IPS-15b (cell line): ENCODE measurements at regions not wholly inside any gene's neighbourhood (a gene's known extent, or its start where the extent isn't known, plus 50 kb on each side); places are given as distances from the start of the nearest gene placed in this dataset.
"Not testable (repeated sequence)": the region's sequence is repeated elsewhere in the genome, so short reads cannot be mapped to it uniquely, and the experiment has no call there.

Experiments used
- H3K27me3 ChIP-seq: one replicate; pipeline ENCODE4 v1.6.1; 2013; ENCODE audit warnings: low read length; ENCODE audit not compliant: control insufficient read depth, insufficient read depth
- H3K36me3 ChIP-seq: one replicate; pipeline ENCODE4 v1.6.1; 2013; ENCODE audit warnings: low read length; ENCODE audit not compliant: control insufficient read depth, insufficient read depth
- H3K4me1 ChIP-seq: one replicate; pipeline ENCODE4 v1.6.1; 2013; ENCODE audit warnings: mild to moderate bottlenecking, low read length; ENCODE audit not compliant: control insufficient read depth, insufficient read depth
- H3K4me3 ChIP-seq: one replicate; pipeline ENCODE4 v1.5.1; 2013; ENCODE audit warnings: low read depth, low read length
- H3K9ac ChIP-seq: one replicate; pipeline ENCODE4 v1.6.1; 2013; ENCODE audit warnings: low read depth, mild to moderate bottlenecking, low read length
- H3K9me3 ChIP-seq: one replicate; pipeline ENCODE4 v1.6.1; 2013; ENCODE audit warnings: mild to moderate bottlenecking, low read length; ENCODE audit not compliant: control insufficient read depth, insufficient read depth

DNA sequence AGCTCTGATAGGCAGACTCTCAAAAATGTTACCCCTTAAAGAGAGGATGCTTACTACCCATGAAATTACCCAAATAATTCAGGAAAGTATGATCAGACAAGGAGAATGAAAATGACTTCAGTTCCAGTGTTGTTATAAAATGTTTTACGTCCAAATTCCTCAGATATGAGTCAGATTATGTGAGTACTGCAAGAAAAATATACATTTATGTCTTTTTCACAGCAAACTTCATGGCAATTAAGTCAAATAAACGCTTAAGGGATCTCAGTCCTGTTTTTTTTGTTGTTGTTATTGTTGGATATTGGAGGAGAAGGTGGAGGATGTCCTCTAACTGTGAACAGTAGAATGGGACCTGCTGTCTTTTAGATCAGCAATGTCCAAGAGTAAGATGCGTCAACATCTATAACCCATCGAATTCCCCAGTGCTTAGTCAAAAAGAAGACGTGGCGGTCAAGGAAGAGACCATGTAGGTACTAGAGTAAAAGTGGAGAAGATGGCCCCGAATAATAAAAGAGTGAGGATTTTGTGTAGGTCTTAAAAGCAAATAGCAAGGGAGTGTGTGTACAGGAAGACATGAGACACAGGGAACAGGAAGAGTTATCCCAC is 215.4 kb upstream of the IRS2 start:
- Histone ChIP-seq H3K4me3 (no peak overlapping the region), H3K9me3 (no peaks in the 10 kb centered on the region), H3K4me1 (no peaks in the 10 kb centered on the region), H3K27me3 (no peaks in the 10 kb centered on the region), H3K9ac (no peak overlapping the region), H3K36me3 (no peaks in the 10 kb centered on the region)

- Histone ChIP-seq H3K27me3 (no peaks in the 10 kb centered on the region), H3K9me3 (no peaks in the 10 kb centered on the region), H3K9ac (no peak overlapping the region), H3K36me3 (no peaks in the 10 kb centered on the region), H3K4me1 (no peaks in the 10 kb centered on the region), H3K4me3 (no peak overlapping the region)
These were observed 214.4 kb upstream of the IRS2 start for GRCh38 chr13:110000534-110001345.

GRCh38 chr13:109999659-110000533 is 213.5 kb upstream of the IRS2 start:
- H3K4me1 ChIP-seq = no peaks in the 10 kb centered on the region

DNA sequence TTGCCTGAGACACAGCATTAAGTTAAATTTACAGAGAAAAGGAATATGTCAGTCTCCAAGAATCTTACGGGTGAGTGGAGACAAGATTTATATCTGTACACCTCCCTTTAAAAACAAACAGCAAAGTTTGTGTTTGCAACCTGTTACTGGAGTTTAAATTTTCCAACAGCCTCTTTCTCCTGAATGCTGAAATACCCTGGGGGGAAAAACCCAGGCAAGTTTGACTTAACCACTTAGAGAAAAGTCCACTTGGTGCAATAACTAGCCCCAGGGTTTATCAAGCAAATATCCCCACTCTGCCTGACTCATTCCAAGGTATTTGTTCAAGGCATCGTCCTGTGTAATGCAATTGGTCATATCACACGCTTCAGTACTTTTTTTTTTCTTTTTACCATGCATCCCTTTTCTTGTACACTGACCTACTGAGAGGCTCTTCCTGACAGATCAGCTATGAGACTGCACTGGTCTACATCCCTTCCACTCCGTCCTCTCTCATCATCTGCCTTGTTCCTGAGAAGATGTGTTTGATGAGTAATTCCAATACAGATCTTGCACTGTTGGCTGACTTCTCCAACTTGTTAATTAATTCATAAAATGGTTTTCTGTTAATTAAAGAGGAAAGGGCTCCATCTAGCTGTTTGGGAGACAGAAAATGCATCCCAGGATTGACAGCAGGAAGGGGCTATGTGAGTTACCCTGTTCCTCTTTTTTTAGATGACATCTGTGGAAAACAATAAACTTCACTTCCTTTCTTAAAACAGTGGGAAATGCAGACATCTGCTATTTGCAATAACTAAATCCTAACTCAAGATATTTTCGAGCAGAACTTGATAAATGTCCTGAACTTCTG is 212.5 kb upstream of the IRS2 start:
- H3K36me3 ChIP-seq = no peaks in the 10 kb centered on the region
- no peak overlapping the region for H3K9ac ChIP-seq
- H3K9me3 ChIP-seq = no peaks in the 10 kb centered on the region
- H3K27me3 ChIP-seq = no peaks in the 10 kb centered on the region
- no peaks in the 10 kb centered on the region for H3K4me1 ChIP-seq
- H3K4me3 ChIP-seq = no peak overlapping the region

More at GRCh38 chr13:109999659-110000533, 213.5 kb upstream of the IRS2 start:
- Histone ChIP-seq H3K9me3 (no peaks in the 10 kb centered on the region), H3K9ac (no peak overlapping the region), H3K36me3 (no peaks in the 10 kb centered on the region), H3K4me3 (no peak overlapping the region), H3K27me3 (no peaks in the 10 kb centered on the region)

DNA sequence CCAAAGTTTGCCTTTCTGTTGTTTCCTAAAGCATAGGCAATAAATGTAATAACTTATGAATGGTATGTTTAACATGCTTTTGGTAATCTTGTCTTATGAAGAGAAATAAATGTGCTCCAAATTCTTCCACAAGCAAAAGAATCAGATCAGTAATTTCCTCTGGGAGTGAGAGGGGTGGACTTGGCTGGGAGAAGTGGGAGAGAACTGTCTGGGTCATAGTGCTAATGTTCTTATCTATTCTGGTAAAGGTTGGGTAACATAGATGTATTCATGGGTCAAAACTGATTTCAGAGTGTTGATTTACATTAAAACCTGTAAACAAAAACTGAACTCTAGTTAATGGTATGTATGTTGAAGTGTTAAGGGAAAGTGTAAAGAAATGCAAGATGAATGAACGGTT is 211.7 kb upstream of the IRS2 start:
- Histone ChIP-seq H3K4me1 (no peaks in the 10 kb centered on the region), H3K36me3 (no peaks in the 10 kb centered on the region), H3K9ac (no peak overlapping the region), H3K27me3 (no peaks in the 10 kb centered on the region), H3K4me3 (no peak overlapping the region), H3K9me3 (no peaks in the 10 kb centered on the region)

DNA sequence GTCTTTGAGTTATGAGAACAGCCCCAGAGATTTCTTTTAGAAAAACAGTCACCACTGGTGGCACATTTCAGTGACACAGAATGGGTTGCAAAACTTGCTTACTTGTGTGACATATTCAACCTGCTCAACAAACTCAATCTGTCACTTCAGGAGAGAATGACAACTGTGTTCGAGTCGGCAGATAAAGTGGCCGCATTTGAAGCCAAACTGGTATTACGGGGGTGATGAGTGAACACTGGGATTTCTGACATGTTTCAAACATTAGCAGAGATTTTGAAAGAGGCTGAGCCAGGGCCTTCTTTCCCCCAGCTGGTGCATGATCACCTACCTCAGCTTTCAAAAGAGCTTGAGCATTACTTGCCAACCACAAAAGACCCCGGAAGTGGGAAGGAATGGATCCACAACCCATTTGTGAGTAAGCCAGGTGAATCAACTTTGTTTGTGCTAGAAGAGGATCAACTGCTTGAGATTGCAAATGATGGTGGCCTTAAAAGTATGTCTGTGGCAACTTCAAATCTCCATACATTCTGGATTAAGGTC is 210.7 kb upstream of the IRS2 start:
- H3K4me1 ChIP-seq, H3K9ac ChIP-seq, H3K36me3 ChIP-seq, H3K9me3 ChIP-seq, H3K4me3 ChIP-seq, H3K27me3 ChIP-seq: not testable (repeated sequence)

DNA sequence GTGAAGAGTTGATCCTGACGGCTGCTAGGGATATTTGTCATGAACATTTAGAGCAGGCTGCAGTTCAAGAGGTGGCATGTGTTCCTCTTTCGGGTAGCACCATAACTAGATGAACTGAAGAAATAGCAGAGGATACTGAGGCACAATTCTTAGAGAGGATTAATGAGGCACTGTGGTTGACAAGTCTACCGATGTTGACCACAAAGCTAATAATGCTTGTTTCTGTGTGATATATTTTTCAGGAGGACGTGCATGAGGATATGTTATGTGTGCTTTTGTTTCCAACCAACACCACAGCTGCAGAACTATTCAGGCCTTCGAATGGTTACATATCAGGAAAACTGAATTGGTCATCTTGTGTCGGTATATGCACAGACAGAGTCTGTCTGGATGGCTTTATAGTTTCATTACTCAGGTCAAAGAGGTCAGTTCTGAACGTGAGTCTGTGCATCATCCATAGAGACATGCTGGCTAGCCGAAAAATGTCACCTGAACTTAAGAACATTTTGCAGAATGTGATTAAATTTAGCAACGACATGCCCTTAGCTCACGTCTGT is 210.1 kb upstream of the IRS2 start:
- Histone ChIP-seq H3K36me3 (no peaks in the 10 kb centered on the region), H3K27me3 (no peaks in the 10 kb centered on the region), H3K9me3 (no peaks in the 10 kb centered on the region), H3K4me3 (no peak overlapping the region), H3K9ac (no peak overlapping the region), H3K4me1 (no peaks in the 10 kb centered on the region)

DNA sequence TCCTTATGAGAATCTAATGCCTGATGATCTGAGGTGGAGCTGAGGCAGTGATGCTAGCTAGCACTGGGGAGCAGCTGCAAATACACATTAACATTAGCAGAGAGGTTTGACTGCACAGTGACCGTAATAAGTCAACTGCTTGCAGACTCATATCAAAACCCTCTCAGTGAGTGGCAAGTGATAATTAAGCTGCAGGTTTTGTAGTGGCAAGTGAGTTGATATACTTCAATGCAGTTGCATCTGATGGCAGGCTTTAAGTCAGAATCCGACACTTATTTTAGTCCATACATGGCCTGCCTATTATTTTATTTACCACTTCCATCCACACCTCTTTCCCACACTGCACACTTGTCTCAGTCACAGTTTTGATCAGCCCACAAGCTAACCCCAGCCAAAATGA is 209.2 kb upstream of the IRS2 start:
- Histone ChIP-seq H3K9ac (no peak overlapping the region), H3K9me3 (no peaks in the 10 kb centered on the region), H3K36me3 (no peaks in the 10 kb centered on the region), H3K4me3 (no peak overlapping the region), H3K4me1 (no peaks in the 10 kb centered on the region), H3K27me3 (no peaks in the 10 kb centered on the region)

GRCh38 chr13:109990296-109990695 is 203.9 kb upstream of the IRS2 start:
- Histone ChIP-seq H3K4me3 (no peak overlapping the region), H3K27me3 (no peaks in the 10 kb centered on the region), H3K36me3 (no peaks in the 10 kb centered on the region), H3K9me3 (no peaks in the 10 kb centered on the region), H3K4me1 (no peaks in the 10 kb centered on the region), H3K9ac (no peak overlapping the region)

GRCh38 chr13:109989686-109990085 is 203.3 kb upstream of the IRS2 start:
- no peak overlapping the region for H3K4me3 ChIP-seq
- no peaks in the 10 kb centered on the region for H3K4me1 ChIP-seq

GRCh38 chr13:109989155-109989554 is 202.8 kb upstream of the IRS2 start:
- no peaks in the 10 kb centered on the region for H3K4me1 ChIP-seq
- H3K36me3 ChIP-seq = no peaks in the 10 kb centered on the region
- H3K27me3 ChIP-seq = no peaks in the 10 kb centered on the region
- H3K9ac ChIP-seq = no peak overlapping the region
- no peak overlapping the region for H3K4me3 ChIP-seq
- no peaks in the 10 kb centered on the region for H3K9me3 ChIP-seq

More at GRCh38 chr13:109989686-109990085, 203.3 kb upstream of the IRS2 start:
- no peaks in the 10 kb centered on the region for H3K9me3 ChIP-seq
- no peaks in the 10 kb centered on the region for H3K36me3 ChIP-seq
- H3K9ac ChIP-seq = no peak overlapping the region
- no peaks in the 10 kb centered on the region for H3K27me3 ChIP-seq
